GM12865 (cell line): ENCODE measurements at regions not wholly inside any gene's neighbourhood (a gene's known extent, or its start where the extent isn't known, plus 50 kb on each side); places are given as distances from the start of the nearest gene placed in this dataset.

Source experiments
- DNase-seq: peaks from one replicate; pipeline ENCODE4 v3.0.0; 2010; ENCODE audit warnings: low read depth
- H3K4me3 ChIP-seq: 2 replicates; pipeline ENCODE4 v1.5.1; 2011; ENCODE audit warnings: mild to moderate bottlenecking, low read depth, low read length, control low read depth
- TF ChIP-seq, protein P1 (sequence below): IDR thresholded peaks from 2 replicates; pipeline ENCODE4 v1.5.1; 2011; ENCODE audit warnings: low read length, control low read depth, low read depth, inconsistent platforms; ENCODE audit not compliant: insufficient read depth; ENCODE audit errors: missing control alignments

DNA sequence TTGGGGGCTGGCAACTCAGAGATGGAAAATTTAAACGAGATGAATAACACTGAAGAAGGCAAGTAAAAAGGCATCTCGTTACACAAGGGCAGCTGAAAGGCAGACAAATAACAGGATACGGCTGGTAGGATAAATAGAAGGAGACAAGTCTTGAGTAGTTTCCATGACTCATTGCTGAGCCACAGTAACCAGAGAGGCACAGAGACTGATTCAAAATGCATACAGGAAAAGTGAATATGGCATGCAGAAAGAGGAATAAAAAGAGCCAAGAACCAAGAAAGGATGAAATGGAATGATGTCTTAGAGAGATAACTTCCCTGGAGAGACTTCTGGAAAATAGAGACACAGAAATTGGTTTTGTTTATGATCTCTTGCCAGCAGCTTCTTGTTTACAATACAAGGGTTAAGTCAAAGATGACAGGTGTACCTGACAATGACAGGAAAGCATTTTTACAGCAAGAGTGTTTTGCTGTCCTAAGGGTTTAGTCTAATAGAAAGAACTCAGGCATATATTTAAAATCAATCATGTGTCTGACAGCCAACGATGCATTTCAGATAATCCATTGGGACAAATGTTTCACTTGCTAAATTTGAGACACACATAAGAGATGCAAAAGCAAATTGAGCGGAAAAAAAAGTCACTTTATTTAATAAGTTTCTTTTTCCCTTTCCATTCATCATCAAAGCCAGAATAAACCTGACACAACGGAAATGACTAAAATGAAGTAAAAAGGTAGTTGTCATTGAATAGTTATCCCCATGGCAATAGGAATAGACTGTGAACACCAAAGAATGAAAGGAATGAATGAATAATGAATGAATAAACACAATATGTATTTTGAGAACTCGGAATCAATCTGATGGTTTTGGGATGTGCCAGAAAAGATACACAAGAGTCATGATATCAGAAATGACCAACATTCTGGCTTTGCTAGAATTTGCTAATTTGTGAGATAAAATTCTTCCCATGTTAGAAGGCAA is 68.0 kb upstream of the KCNQ5 start:
- DNase-seq, result no peak
- TF ChIP-seq, protein P1, sequence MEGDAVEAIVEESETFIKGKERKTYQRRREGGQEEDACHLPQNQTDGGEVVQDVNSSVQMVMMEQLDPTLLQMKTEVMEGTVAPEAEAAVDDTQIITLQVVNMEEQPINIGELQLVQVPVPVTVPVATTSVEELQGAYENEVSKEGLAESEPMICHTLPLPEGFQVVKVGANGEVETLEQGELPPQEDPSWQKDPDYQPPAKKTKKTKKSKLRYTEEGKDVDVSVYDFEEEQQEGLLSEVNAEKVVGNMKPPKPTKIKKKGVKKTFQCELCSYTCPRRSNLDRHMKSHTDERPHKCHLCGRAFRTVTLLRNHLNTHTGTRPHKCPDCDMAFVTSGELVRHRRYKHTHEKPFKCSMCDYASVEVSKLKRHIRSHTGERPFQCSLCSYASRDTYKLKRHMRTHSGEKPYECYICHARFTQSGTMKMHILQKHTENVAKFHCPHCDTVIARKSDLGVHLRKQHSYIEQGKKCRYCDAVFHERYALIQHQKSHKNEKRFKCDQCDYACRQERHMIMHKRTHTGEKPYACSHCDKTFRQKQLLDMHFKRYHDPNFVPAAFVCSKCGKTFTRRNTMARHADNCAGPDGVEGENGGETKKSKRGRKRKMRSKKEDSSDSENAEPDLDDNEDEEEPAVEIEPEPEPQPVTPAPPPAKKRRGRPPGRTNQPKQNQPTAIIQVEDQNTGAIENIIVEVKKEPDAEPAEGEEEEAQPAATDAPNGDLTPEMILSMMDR, result no peak
- H3K4me3 ChIP-seq, result no peak overlapping the region

DNA sequence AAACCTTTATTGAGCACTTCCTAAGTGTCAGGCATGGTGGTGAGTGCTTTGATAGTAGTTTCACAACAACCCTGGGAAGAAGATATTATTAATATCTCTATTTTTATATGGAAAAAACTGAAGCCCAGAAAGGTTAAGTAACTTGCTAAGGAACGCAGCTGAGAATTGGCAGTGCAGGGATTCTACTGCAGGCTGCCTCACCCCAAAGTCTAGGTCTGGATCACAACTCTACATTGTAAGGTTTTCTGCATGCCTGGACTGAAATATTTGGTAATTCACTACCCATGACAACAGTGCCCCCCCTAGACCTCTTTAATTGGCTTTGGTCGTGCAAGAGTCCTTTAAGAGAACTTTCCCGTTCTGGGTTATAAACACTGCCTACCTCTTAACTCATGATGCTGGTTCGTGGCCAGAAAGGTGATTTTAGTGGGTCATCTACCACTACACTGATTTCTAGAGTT is 67.1 kb upstream of the KCNQ5 start:
- TF ChIP-seq, protein P1, result no peak
- no peak overlapping the region for H3K4me3 ChIP-seq
- no peak for DNase-seq

DNA sequence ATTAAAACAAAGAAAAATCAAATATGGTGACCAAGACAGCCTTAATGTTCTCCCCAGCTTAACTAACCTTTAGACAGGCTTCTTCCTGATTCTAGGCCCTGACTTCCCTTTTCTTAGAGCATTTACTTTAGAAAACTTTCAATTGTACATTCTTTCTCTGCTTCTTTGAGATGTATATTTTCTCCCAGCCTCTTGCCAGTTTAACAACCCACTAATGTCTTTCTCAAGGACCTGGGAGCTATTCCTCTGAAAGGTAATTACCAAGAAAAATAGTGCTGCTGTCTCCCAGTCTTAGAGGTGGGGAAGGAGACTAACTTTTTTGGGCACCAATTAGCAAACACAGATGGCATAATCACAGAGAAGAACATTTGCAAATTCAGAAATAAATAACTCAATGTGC is 62.8 kb upstream of the KCNQ5 start:
- TF ChIP-seq, protein P1, result no peak
- no peak overlapping the region for H3K4me3 ChIP-seq
- no peak for DNase-seq

DNA sequence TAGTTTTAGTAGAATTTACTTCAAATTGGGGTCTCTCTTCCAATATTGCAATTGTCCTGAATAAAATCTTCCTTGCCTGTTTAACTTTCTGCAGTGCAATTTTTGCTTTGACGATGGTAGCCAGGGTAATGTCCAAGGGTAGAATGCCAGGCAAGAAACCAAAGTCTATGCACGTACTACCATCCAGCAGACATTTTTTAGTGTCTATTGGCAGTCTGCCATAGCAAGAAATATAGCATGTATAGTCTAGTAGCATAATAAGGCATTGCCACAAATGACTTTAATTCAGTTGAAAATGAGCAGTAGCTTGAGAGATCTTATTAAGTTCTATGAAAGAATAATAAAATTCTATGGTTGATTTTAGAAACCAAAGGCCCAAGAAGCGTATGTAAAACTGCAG is 62.3 kb upstream of the KCNQ5 start:
- no peak for DNase-seq
- TF ChIP-seq, protein P1, result no peak
- no peak overlapping the region for H3K4me3 ChIP-seq

DNA sequence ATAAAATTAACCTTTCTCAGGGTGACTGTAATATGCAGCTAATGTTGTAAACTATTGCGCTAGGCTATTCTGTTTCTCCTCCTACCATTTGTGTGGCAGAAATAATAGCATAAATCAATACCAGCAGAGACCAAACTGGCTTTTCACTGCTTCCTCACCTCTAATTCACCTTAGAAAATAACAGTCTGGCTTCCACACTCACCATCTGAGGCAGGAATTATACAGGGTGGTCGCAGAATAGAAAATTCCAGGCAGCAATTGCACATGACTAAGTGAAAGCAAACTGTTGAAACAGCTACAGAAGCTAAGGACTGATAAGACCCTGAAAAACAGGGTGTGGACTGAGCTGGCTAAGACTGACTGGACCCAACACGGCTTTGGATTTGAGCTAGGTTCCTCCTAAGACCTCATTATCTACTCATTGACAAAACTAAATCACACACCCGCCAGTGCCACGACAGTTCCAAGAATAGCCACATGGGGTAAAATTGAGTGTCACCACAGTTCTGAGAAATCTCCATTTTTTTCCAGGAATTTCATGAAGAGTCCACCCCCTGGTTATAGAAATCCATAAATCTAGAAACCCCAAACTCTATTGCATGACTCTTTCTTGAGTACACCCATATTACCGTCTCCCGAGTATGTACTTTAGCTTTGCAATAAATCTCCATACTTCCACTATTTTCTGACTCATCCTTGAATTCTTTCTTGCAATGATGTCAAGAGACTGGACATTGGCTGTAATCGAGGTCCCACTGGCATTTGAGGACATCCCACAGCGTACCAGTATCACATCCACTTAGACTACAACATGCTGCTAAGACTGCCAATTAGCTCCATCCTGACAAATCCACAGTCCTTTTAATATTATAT is 60.9 kb upstream of the KCNQ5 start:
- no peak overlapping the region for H3K4me3 ChIP-seq
- no peak for DNase-seq
- TF ChIP-seq, protein P1, result peak; percentile 15

DNA sequence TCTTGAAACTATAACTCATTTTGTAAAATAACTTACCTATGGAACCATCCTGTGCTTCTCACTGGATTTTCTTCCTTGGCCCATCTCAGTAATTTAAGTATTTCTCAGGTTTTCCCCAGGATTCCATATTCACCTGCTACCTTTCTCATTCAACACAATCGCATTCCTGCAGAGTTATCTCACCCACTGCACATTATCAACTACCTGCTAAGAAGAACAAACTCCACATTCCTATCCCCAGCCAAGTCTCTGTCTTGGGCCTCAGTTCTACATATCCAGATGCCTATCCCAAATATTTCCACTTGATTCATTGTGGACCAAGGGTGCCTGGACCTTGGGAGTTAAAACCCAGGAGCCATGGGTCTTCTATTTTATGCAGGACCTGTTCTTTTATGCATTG is 60.2 kb upstream of the KCNQ5 start:
- DNase-seq, result no peak
- H3K4me3 ChIP-seq, result no peak overlapping the region
- TF ChIP-seq, protein P1, result no peak
